ENCODE measurements at regions not wholly inside any gene's neighbourhood (a gene's known extent, or its start where the extent isn't known, plus 50 kb on each side); places are given as distances from the start of the nearest gene placed in this dataset.
"Not testable (repeated sequence)": the region's sequence is repeated elsewhere in the genome, so short reads cannot be mapped to it uniquely, and the experiment has no call there.

- TF ChIP-seq CTCF (IDR thresholded peaks at IDR 0.05; ENCODE audit: insufficient read depth, low read length, severe bottlenecking), result no peak
- H3K27me3 ChIP-seq (ENCODE audit: control insufficient read depth, insufficient read depth, low read length), result no peaks in the 10 kb centered on the region
- H3K36me3 ChIP-seq (ENCODE audit: control insufficient read depth, insufficient read depth, low read length), result no peaks in the 10 kb centered on the region
- H3K4me3 ChIP-seq (ENCODE audit: low read depth, low read length), result no peak overlapping the region
- DNase-seq (ENCODE audit: low read depth), result no peak
- FAIRE-seq, result no peak
Observed at GRCh38 chr12:13404111-13404628, 207.6 kb downstream of the EMP1 start.

GRCh38 chr12:13391375-13391774, 194.8 kb downstream of the EMP1 start:
- H3K36me3 ChIP-seq (ENCODE audit: control insufficient read depth, insufficient read depth, low read length); H3K27me3 ChIP-seq (ENCODE audit: control insufficient read depth, insufficient read depth, low read length); DNase-seq (ENCODE audit: low read depth); FAIRE-seq; H3K4me3 ChIP-seq (ENCODE audit: low read depth, low read length): not testable (repeated sequence)

GRCh38 chr12:13390918-13391317, 194.4 kb downstream of the EMP1 start:
- FAIRE-seq (no peak), DNase-seq (ENCODE audit: low read depth) (no peak)
- H3K4me3 ChIP-seq (ENCODE audit: low read depth, low read length), result no peak overlapping the region
- H3K27me3 ChIP-seq (ENCODE audit: control insufficient read depth, insufficient read depth, low read length), result peaks cover 2% of the 10 kb centered on the region
- H3K36me3 ChIP-seq (ENCODE audit: control insufficient read depth, insufficient read depth, low read length), result no peaks in the 10 kb centered on the region
- no peak for TF ChIP-seq CTCF (IDR thresholded peaks at IDR 0.05; ENCODE audit: insufficient read depth, low read length, severe bottlenecking)

GRCh38 chr12:13390381-13390861, 193.9 kb downstream of the EMP1 start:
- DNase-seq (ENCODE audit: low read depth), result peak; percentile 91
- FAIRE-seq, result peak; percentile 47
- H3K36me3 ChIP-seq (ENCODE audit: control insufficient read depth, insufficient read depth, low read length), result no peaks in the 10 kb centered on the region
- H3K4me3 ChIP-seq (ENCODE audit: low read depth, low read length), result no peak overlapping the region
- H3K27me3 ChIP-seq (ENCODE audit: control insufficient read depth, insufficient read depth, low read length), result peaks cover 2% of the 10 kb centered on the region
- no peak for TF ChIP-seq CTCF (IDR thresholded peaks at IDR 0.05; ENCODE audit: insufficient read depth, low read length, severe bottlenecking)

- DNase-seq (ENCODE audit: low read depth), result peak; percentile 71
- H3K36me3 ChIP-seq (ENCODE audit: control insufficient read depth, insufficient read depth, low read length), result no peaks in the 10 kb centered on the region
- no peak for FAIRE-seq
- peaks cover 2% of the 10 kb centered on the region for H3K27me3 ChIP-seq (ENCODE audit: control insufficient read depth, insufficient read depth, low read length)
- H3K4me3 ChIP-seq (ENCODE audit: low read depth, low read length), result no peak overlapping the region
- no peak for TF ChIP-seq CTCF (IDR thresholded peaks at IDR 0.05; ENCODE audit: insufficient read depth, low read length, severe bottlenecking)
Observed at GRCh38 chr12:13387101-13387500, 190.6 kb downstream of the EMP1 start.

- peak; percentile 59 for DNase-seq (ENCODE audit: low read depth)
Observed at GRCh38 chr12:13386323-13387039, 190.0 kb downstream of the EMP1 start.

More at GRCh38 chr12:13386323-13387039, 190.0 kb downstream of the EMP1 start:
- Histone ChIP-seq H3K27me3 (ENCODE audit: control insufficient read depth, insufficient read depth, low read length) (peaks cover 2% of the 10 kb centered on the region), H3K36me3 (ENCODE audit: control insufficient read depth, insufficient read depth, low read length) (no peaks in the 10 kb centered on the region), H3K4me3 (ENCODE audit: low read depth, low read length) (no peak overlapping the region)
- FAIRE-seq, result no peak
- no peak for TF ChIP-seq CTCF (IDR thresholded peaks at IDR 0.05; ENCODE audit: insufficient read depth, low read length, severe bottlenecking)

Data from bronchial epithelial cell (primary cell).